SK-N-MC (cell line): ENCODE measurements at regions not wholly inside any gene's neighbourhood (a gene's known extent, or its start where the extent isn't known, plus 50 kb on each side); places are given as distances from the start of the nearest gene placed in this dataset.

Experiments used
- EZH2 ChIP-seq: fragments of 200-600 bp; sonication (generic); IDR thresholded peaks from one replicate; pipeline ENCODE4 v1.6.1; 2017; ENCODE audit warnings: antibody characterized with exemption
- POLR2AphosphoS5 ChIP-seq: IDR thresholded peaks from 2 replicates; pipeline ENCODE4 v1.6.1; 2012; ENCODE audit warnings: mild to moderate bottlenecking, low read depth, low read length, borderline replicate concordance

DNA sequence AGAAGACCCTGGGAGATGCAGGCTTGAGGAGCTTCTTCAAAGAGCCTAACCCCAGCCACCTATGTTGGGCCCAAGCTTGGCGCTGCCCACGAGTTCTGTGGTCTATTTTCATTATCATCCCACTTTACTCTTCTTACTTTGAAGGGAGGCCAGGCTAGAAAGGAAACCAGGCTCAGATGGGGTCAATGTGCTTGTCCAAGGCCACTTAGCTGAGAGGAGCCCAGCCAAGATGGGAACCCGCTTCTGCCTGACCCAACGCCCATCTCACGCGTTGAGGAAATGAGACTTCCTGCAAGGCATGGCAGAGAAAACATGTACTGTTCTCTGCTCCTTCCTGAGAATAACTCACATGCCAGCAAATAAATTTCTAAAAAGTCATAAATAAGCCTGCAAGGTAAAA, 486.3 kb upstream of the PROK2 start:
- TF ChIP-seq POLR2AphosphoS5 (no peak), EZH2 (no peak)
